Heart right ventricle (tissue), 16 donors: ENCODE measurements at regions not wholly inside any gene's neighbourhood (a gene's known extent, or its start where the extent isn't known, plus 50 kb on each side); places are given as distances from the start of the nearest gene placed in this dataset.

ENCODE experiments used
- ATAC-seq, 8 donors: fragments of 200-7000 bp; cut with Tn5 transposase; one replicate each; pipeline ENCODE4 v1.9.1; 2020; ENCODE audit warnings: mild to moderate bottlenecking in 8 of 8, moderate library complexity in 8 of 8, moderate number of reproducible peaks in 1 of 8
- DNase-seq, 2 donors: peaks; one replicate each; pipeline ENCODE4 v3.0.0-alpha.2; 2020
- H3K27ac ChIP-seq, 10 donors: fragments of 200-600 bp; sonication (generic) in 2 of 10; one replicate each; pipeline versions ENCODE4 v1.5.0 to v1.8.0; 2020 to 2022; ENCODE audit warnings: mild to moderate bottlenecking in 3 of 10
- H3K27me3 ChIP-seq, 7 donors: fragments of 200-600 bp; one replicate each; pipeline ENCODE4 v1.8.0; 2021 to 2022; ENCODE audit warnings: mild to moderate bottlenecking in 2 of 7
- H3K36me3 ChIP-seq, 9 donors: fragments of 200-600 bp; sonication (generic) in 1 of 9; one replicate each; pipeline versions ENCODE4 v1.5.0 to v1.8.0; 2020 to 2022; ENCODE audit warnings: mild to moderate bottlenecking in 2 of 9
- H3K4me1 ChIP-seq, 9 donors: fragments of 200-600 bp; sonication (generic) in 1 of 9; one replicate each; pipeline versions ENCODE4 v1.5.0 to v1.8.0; 2020 to 2022; ENCODE audit warnings: mild to moderate bottlenecking in 4 of 9
- H3K4me3 ChIP-seq, 10 donors: fragments of 200-600 bp; sonication (generic) in 2 of 10; one replicate each; pipeline versions ENCODE4 v1.5.0 to v1.8.0; 2020 to 2022; ENCODE audit warnings: mild to moderate bottlenecking in 7 of 10, moderate library complexity in 2 of 10
- H3K9me3 ChIP-seq, 11 donors: fragments of 200-600 bp in 10 of 11; sonication (generic) in 2 of 11; one replicate each; pipeline versions ENCODE4 v1.5.0 to v1.8.0; 2013 to 2022; ENCODE audit warnings: mild to moderate bottlenecking in 2 of 11, control low read depth in 1 of 11, moderate library complexity in 1 of 11
- WGBS, 2 donors: extraction: QIAGEN DNeasy Blood & Tissue Kit; methylation state at CpG; one replicate each; pipeline ENCODE4 v1.1.7; 2013; ENCODE audit warnings: inconsistent platforms in 1 of 2; 5-methylcytosine and 5-hydroxymethylcytosine counted together
- intact Hi-C, 10 donors: fragments of 100-400 bp; cut with DNase I; formaldehyde crosslinking; loops; one replicate each; pipeline versions ENCODE4 v1.11.1 to v1.14.2; 2022
- TF ChIP-seq, protein P1 (sequence below), 9 donors: fragments of 200-600 bp; sonication (generic) in 2 of 9; IDR thresholded peaks; one replicate each; pipeline versions ENCODE4 v1.5.0 to v1.8.0; 2021 to 2022; ENCODE audit warnings: antibody characterized with exemption in 9 of 9, mild to moderate bottlenecking in 5 of 9, moderate library complexity in 1 of 9
- donor health status: Arrhythmogenic right ventricular cardiomyopathy.
- donor health status: ischemic (EF 13 %, LVEDD 7.1; RV severe dilation, severe dysfunction).
- donor health status: healthy with polysubstance abuse.
- donor health status: DM: no; HTN: yes; CAD: no.
- donor health status: DM: no; HTN: no; CAD: no.
- donor health status: ischemic (EF 25% LVEDD 6.9; RV normal size, moderate dysfunction).
- donor health status: ischemic (EF 25% LVEDD 5.7; RV mildly dilated, moderate dysfunction).
- donor health status: healthy.
- donor health status: DM: yes; HTN: yes; CAD: no.
- donor health status: Ischemic cardiomyopathy.
- donor health status: ischemic (EF 35%, LVEDD 5.7; RV mildly dilated, moderate dysfunction).
- donor health status: nonischemic (EF 11% LVEDD 7.7; RV severe dilation, severe dysfunction).
- donor health status: DM: yes; HTN: yes; CAD: no.
- donor health status: PGD.
- donor health status: ischemic (EF 29% LVEDD 5.4; RV normal size, mild dysfunction).
- donor health status: nonischemic (EF 23%, LVEDD 6.1; RV moderate dilation, normal function).

DNA sequence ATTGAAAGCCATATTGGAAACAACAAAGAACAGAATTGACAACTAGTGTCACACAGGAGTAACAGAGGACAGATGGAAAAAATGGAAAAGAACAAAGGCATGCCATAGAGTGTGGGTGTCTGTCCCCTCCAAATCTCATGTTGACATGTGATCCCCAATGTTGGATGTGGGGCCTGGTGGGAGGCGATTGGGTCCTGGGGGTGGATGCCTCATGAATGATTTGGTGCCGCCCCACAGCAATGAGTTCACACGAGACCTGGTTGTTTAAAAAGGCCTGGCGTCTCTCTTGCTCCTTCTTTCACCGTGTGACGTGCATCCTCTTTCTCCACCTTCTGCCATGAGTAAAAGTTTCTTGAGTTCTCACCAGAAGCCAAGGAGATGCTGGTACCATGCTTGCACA, 87.4 kb upstream of the GPR26 start:
- intact Hi-C loops, result no loop called here

DNA sequence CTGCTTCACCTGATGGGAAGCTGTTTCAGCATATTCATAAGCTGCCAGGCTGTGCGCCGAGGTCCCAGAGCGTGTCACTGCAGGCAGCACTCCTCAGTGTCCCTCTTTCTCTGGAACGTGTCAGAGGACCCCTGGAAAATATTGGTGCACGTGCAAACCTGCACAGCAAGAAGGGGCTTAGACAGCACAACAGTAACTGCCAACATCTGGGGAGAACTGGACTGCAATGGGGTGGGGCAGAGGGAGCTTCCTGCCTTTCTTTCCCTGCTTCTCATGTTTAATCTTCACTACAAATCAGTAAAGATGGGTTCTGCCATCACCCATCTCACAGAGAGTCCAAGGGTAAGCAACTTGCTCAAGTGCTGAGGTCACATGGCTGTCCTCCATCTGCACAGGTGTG, 86.5 kb upstream of the GPR26 start:
- no peaks in the 10 kb centered on the region for H3K36me3 ChIP-seq
- no peaks in the 10 kb centered on the region for H3K9me3 ChIP-seq
- peaks cover 0 to 78% (median 46%) of the 10 kb centered on the region in 7 donors for H3K27me3 ChIP-seq
- TF ChIP-seq, protein P1, sequence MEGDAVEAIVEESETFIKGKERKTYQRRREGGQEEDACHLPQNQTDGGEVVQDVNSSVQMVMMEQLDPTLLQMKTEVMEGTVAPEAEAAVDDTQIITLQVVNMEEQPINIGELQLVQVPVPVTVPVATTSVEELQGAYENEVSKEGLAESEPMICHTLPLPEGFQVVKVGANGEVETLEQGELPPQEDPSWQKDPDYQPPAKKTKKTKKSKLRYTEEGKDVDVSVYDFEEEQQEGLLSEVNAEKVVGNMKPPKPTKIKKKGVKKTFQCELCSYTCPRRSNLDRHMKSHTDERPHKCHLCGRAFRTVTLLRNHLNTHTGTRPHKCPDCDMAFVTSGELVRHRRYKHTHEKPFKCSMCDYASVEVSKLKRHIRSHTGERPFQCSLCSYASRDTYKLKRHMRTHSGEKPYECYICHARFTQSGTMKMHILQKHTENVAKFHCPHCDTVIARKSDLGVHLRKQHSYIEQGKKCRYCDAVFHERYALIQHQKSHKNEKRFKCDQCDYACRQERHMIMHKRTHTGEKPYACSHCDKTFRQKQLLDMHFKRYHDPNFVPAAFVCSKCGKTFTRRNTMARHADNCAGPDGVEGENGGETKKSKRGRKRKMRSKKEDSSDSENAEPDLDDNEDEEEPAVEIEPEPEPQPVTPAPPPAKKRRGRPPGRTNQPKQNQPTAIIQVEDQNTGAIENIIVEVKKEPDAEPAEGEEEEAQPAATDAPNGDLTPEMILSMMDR (IDR thresholded peaks at IDR 0.05), result no peak
- intact Hi-C loops, result loop anchor here in 6 of 10 donors (5.0 to 10.0 kb wide), 4 partner anchors 388 to 823 kb away; no protein-coding TSS in a partner anchor
- whole genome bisulfite sequencing, 2 donors, result 54 to 58% methylated on average over 5 of the region's 5 CpGs
- DNase-seq (no peak), ATAC-seq (no peak)
- H3K4me1 ChIP-seq, result peaks cover 0 to 13% (median 7%) of the 10 kb centered on the region in 9 donors
- H3K4me3 ChIP-seq, result no peak overlapping the region
- no peak overlapping the region for H3K27ac ChIP-seq

More for the DNA sequence above, 87.4 kb upstream of the GPR26 start:
- no peaks in the 10 kb centered on the region for H3K36me3 ChIP-seq
- H3K27ac ChIP-seq, result no peak overlapping the region
- peaks cover 0 to 10% (median 3%) of the 10 kb centered on the region in 9 donors for H3K4me1 ChIP-seq
- WGBS, 2 donors, result 81 to 85% methylated on average over 6 of the region's 6 CpGs
- ATAC-seq (no peak), DNase-seq (no peak)
- H3K27me3 ChIP-seq, result peaks cover 0 to 77% (median 42%) of the 10 kb centered on the region in 7 donors
- H3K9me3 ChIP-seq, result no peaks in the 10 kb centered on the region
- TF ChIP-seq, protein P1 (IDR thresholded peaks at IDR 0.05), result no peak
- H3K4me3 ChIP-seq, result no peak overlapping the region

DNA sequence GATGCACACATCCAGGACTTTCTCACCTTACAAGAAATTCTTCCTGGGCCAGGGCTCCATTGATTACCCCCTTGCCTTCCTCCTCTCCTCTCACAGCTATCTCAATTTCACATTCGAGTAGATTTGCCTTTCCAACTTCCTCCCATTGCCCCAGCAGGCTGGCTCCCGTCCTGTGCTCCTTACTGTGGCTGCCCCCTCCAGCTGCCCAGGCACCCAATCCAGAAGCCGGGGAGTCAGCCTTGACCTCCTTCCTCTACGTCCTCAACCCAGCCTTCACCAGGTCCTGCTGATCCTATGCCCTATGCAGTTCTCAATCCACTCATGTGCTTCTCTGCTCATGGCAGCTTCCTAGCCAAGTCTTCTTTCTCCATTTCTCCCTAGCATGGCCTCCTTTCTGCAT, 85.7 kb upstream of the GPR26 start:
- 50 to 59% methylated on average over 4 of the region's 4 CpGs for WGBS, 2 donors
- TF ChIP-seq, protein P1 (IDR thresholded peaks at IDR 0.05), result no peak
- no peak for ATAC-seq

DNA sequence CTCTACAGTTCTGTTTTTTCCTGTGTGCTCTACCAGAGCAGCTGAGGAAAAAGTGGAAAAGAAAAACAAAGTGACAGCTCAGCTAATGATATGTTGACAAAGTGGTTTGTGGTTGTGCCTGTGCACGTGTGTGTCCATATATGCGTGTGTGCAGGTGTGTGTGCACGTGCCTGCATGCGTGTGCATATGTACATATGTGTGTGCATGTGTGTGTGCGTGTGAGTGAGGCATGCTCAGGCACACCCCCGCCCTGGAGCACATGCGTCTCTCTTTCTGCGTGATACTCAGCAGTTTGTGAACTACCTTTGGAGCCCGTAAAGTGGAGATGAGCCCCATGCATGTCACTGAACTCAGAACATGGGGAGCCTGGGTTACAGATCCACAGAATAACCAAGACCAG, 84.5 kb upstream of the GPR26 start:
- DNase-seq, result no peak
- 57 to 62% methylated on average over 9 of the region's 9 CpGs for WGBS, 2 donors
- Histone ChIP-seq H3K4me1 (peaks cover 0 to 13% (median 7%) of the 10 kb centered on the region in 9 donors), H3K4me3 (no peak overlapping the region), H3K9me3 (no peaks in the 10 kb centered on the region), H3K27ac (no peak overlapping the region), H3K27me3 (peaks cover 0 to 73% (median 46%) of the 10 kb centered on the region in 7 donors), H3K36me3 (no peaks in the 10 kb centered on the region)
- TF ChIP-seq, protein P1 (IDR thresholded peaks at IDR 0.05), result no peak
- intact Hi-C loops, result loop anchor here in 9 of 10 donors (1.0 to 10.0 kb wide), 6 partner anchors 385 to 821 kb away; no protein-coding TSS in a partner anchor
- no peak for ATAC-seq

More for the DNA sequence above, 85.7 kb upstream of the GPR26 start:
- H3K4me1 ChIP-seq, result peaks cover 0 to 13% (median 7%) of the 10 kb centered on the region in 9 donors
- no peak for DNase-seq
- no peaks in the 10 kb centered on the region for H3K36me3 ChIP-seq
- peaks cover 0 to 75% (median 46%) of the 10 kb centered on the region in 7 donors for H3K27me3 ChIP-seq
- no peak overlapping the region for H3K27ac ChIP-seq
- no peak overlapping the region for H3K4me3 ChIP-seq
- intact Hi-C loops, result loop anchor here in 6 of 10 donors (5.0 to 10.0 kb wide), 4 partner anchors 387 to 822 kb away; no protein-coding TSS in a partner anchor
- H3K9me3 ChIP-seq, result no peaks in the 10 kb centered on the region
